HT1080 (cell line): ENCODE measurements at regions not wholly inside any gene's neighbourhood (a gene's known extent, or its start where the extent isn't known, plus 50 kb on each side); places are given as distances from the start of the nearest gene placed in this dataset.
A peak's percentile ranks its signal among the peaks of the same experiment; 100 is the strongest.

Experiments
- DNase-seq: peaks from one replicate; pipeline ENCODE4 v3.0.0-alpha.2; 2015; ENCODE audit warnings: low read depth

DNA sequence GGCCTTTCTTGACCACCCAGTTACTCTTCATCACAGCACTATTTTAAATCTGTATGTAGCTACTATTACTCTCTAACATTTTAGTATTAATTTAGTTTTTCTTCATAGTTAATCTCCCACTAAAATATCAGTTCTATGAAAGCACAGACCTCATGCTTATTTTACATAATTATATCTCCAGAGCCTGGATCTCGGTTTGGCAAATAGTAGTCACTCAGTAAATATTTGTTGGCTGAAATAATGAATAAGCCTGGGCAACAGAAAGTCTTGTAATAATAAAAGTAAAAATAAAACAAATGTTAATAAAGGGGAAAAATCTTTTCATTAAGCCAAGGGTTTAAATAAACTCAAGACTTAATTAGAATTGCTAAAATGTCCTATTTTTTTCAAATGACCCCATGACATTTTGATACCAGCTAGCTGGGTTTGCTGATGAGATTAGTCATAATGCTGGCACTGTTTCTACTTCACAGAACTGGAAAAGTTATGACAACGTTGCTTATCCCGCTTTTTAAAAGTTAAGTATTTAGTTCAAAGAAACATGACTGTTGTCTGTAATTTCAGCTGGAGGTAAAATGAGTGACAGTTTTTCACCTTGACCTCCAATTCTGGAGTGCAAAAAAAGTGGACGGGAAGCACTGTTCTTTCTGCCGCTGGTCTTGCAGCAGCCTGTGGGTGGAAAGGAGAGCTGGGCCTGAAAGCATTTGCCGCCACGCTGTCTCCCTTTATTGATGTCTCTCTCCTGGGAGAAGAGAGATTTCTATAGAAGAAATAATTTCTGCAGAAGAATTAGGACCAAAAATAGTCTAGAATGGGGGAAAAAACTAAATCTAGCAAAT is 85.2 kb upstream of the SPATA13 start:
- DNase-seq, result no peak

DNA sequence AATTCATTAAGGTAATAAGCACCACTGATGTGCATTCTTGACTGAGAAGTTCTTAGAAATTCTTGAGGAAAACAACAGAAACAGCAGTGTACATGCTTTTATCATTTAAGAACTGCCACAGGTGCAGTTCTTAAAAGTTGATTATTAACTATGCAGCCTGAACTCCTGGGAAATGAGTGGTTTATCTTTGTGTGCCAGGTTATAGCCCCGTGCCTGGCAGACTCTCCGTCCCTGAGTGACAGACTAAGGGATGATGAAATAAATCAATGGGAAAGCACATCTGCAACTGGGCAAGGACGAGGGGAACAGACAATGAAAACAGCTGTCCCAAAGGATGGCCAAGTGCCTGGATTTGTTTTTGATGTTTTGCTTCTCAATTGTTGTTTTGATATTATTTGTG is 84.4 kb upstream of the SPATA13 start:
- DNase-seq, result no peak

DNA sequence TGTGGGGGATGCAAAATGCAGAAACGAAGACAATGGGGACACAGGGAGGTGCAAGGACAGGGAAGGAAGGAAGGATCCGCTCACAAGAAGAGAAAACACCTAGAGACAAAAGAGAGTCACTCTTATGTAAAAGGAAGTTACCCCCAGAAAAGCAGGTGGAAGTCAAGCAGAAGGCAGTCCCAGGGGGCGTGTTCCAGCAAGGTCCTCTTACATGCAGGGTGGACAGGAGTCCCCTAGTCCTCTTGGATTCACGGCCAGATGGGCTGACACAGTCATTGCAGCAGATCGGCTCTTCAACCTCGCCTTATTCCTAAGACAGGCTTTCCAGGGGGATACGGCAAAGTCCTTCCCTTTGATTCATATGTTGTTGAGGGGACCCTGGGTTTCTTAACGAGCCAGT is 83.9 kb upstream of the SPATA13 start:
- DNase-seq, result no peak

DNA sequence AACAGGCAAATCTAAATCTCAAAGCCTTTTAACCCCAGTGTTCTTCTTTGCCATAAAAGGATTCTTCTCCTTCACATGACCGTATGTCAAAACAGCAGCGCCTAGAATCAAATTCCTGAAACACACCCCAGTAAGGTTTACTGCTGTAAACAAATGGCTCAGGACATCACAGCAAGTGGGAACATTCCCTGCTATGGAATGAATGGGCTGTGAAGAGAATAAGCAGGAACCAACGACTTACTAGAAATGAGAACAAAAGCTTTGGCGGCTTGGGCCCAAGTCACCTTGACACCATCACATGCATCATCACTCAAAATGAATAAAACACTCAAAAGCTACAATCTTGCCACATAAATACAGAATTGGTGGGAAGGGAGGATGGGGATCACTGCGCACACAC is 80.4 kb upstream of the SPATA13 start:
- DNase-seq, result no peak

DNA sequence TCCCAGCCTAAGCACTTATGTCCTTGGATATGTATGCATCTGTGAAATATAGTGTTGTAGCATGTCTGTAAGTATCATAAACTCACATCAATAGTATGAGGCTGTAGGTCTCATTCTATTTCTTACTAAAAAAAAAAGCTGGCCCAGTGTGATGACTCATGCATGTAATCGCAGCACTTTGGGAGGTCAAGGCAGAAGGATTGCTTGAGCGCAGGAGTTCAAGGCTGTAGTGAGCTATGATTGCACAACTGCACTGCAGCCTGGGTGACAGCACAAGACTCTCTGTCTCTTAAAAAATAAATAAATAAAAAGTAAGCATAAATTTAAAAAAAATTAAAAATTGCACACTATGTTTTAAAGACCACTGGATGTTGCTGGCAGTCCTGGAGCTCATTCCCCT is 79.1 kb upstream of the SPATA13 start:
- DNase-seq, result no peak

DNA sequence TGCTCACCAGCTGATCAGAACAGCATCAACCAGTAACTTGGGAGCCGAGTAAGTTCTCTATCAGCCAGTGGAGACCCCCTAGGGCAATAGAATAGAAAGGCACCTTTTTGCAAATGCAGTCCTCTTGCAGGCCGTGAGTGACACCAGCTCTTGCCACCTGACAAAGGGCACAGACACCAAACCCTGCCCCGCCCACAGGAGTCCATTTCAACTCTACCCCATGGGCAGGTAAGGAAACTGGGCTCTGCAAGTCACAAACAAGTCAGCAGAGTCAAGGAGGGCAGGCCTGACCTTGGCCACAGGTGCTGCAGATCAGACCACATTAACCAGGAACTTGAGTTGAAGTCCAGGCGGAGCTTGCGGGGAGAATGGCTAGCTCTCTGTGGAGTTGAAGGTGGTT is 77.4 kb upstream of the SPATA13 start:
- DNase-seq, result no peak

DNA sequence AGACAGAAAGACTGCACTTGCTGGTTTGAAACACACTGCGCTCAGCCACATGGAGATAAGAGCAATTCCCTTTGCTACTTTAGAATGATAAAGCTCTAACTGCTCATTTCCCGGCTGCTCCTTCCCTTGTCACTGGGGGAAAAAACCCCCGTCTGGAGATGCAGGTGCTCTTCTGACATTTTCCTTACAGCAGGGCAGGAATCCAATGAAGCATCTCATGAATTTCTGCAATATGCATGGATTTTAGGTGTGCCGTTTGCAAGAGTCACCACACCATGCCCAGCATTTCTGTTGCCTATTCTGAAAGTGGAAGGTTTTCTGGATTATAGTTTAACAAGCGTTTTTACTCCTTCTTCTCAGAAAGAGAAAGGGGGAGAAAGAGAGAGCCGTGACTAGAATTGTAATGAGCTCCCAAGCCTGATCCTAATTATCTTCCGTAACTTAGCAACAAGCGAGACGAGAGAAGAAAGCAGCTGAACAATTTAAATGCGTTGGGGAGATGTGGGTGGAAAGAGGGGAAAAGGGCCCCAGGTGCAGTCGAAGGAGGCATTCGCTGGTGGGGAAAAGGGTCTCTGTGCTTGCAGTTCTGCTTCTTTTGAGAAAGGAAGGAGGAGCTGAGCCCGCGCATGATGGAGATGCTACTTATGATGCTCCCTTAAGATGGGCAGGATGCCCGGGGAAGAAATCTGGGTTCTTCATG is 76.6 kb upstream of the SPATA13 start:
- no peak for DNase-seq

DNA sequence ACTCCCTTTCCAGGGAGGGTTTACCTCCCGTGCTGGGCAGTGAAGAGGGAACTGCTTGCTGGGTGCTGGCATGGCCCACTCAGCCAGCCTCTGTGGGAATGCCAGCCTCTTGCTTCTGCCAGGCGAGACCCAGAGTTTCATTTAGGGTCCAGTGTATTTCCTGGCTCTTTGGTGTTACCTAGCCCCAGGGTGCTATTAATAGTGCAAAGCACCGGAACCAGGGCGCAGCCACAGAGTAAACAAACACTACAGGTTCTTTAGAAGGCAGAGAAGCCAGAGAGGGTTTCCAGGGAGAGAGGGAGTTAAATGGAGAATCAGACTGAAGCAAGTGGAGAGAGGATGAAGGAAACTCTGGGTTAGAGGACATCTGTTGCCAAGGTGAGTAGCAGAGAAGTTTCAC is 74.9 kb upstream of the SPATA13 start:
- no peak for DNase-seq

DNA sequence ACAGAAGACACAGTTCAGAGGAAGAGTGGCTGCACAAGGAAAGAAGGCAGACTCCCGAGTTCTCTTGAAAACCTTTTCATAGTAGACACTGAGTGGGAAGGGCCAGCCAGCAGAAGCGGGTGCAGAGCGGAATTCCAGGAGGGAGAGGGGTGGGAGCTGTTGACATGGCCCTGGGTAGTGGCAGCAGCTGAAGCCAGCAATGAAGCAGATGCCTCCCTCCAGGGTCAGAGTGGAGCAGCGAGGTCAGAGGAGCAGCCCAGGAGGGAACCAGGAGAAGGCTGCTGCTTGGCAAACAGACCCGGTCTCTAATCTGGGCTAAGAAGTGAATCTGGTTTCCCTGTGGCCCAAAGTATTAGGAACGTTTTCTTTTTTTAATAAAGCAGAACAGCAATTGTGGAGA is 73.9 kb upstream of the SPATA13 start:
- DNase-seq, result no peak

DNA sequence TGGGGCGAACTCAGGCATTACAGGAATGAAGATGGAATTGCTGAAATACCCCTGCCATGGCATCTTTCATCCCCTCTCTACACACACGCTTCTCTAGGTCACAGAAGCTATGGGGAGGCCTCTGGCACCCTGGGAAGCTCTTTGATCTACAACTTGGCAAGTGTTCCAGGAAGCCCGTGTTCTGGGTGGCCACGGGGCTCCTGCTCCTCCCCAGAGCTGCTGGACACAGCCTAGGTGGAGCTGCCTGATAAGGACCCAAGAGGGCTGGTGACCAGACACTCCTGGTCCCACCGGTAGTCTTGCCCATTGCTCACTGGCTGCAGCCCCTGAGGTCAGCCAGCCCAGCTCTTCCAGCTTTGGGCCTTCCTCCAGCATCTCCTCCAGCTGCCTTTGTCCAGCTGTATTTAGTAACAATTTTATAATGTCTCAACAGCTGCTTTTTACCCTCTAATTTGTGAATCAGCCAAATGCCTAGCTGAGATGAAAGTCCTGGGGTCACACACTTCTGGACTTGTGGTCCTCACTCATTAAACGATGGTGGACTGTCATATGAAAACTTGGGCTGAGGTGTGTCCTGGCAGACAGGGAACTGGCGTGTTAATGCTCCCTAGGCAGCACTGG is 72.8 kb upstream of the SPATA13 start:
- DNase-seq, result no peak

DNA sequence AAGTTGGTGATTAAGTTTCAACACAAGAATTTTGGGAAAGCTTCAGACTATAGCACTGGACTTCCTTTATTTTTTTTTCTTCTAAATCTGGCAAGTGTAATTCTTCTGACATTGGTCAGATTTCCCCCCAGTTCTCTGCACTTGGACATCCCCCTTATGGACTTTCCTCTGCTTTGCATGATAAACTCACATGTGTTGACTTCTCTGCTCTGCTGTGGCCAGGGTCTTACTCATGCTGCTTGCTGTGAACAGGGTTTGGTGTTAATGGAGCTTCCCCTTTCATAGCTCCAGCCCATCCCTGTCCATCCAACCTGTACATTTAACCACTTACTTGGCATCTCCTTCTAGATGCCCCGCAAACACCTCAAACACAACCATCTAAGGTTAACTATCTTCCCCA is 70.5 kb upstream of the SPATA13 start:
- DNase-seq, result no peak

DNA sequence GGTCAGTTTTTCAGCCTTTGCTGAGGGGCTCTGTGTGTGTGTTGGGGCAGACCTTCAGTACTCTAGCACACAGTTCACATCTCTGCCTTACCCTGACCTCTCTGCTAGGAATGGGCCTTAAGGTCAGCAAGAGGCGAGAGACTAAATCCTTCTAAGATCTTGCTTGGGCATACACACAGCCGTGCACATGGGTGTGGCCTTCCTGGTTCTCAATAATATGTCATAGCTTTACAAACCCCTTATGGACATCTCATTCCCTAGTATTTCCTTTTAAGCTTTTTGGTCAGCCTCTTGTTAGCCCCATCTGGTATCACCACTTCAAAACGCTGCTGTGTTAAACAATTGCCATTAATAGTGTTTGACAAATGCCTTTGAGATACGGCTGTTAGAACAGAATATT is 69.4 kb upstream of the SPATA13 start:
- DNase-seq, result no peak

DNA sequence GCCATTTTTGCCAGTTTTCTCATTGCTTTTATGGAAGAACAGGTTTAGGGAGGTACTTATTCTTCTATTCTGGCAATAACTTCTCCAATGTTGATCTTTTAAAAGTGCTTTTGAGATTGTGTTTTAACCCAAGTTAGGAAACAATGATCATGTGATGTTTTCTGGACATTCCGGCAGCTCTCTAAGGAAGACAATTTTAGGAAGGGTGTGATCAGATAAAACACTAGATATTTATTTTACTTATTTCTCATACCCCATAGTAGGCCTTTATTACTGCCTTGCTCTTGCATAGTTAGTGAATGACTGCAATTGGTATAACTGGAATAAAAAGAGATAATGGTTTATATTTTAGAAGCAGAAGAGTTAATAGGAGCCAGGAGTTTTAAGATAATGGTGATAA is 68.4 kb upstream of the SPATA13 start:
- DNase-seq, result no peak

DNA sequence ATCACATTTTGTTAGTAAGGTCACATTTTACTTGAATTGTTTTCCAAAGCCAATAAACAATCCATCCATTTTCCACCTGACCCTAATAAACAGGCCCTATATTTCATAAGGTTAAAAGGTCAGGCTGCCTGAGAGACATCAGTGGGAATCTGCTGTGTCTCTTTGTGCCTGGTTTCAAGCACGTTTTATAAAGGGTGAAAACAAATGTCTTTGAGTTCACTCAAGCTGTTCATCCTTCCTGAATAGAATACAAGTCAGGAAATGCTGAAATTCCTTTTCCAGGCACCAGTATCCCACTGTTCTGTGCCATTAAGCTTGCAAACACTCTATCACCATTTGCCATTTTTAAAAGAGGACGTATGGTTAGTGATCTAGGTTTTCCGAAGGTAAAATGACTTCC is 67.5 kb upstream of the SPATA13 start:
- DNase-seq, result no peak

DNA sequence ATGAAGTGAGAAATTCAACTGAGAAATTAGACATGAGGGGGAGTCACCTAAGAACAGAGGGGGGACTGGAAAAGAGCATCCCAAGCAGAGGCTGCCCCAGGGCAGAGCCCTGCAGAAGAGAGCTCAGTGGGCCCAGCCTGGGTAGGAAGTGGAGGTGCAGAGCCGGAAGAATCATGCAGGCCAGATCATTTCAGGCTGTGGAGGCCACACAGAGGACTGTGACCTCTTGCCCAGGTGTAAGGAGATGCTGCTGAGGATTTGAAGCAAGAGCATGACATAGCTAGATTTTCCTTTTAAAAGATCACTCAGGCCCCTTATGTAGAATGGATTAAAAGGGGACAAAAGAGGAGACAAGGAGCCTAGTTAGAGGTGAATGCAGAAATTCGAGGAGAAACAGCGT is 63.9 kb upstream of the SPATA13 start:
- no peak for DNase-seq

DNA sequence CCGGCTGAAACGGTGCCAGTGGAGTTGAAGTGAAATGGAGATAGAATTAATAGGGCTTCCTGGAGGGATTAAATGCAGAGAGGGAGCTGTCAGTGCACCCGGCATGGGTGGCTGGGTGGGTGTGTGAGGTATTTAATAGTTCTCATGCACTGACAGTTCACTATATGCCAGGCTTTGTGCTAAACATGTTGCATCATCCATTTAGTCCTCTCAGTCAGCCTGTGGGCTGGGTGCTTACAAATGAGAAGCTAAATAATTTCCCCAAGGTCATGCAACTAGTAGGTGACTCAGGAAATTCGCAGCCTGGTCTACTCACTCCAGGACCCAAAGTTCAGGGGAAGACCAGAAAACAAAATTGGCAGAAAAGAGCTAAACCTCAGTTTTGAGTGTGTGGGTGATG is 63.5 kb upstream of the SPATA13 start:
- DNase-seq, result peak; percentile 40

DNA sequence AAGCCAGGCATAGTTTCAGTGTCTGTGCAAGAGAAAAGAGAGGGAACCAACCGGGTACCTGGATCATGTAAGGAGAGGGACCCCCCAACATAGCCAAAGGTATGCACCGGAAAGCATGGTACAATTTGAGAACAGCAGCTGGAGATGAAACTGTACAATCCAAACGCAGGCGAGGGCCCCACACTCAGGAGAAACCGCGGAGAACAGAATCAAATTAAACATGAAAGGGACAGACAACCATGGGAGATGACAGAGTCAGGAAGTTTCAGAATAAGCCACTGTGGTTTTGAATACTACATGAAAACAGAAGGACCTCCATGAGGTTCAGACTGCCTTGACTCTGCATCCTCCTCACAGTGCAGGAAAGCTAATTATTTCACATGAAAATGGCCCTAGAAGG is 62.9 kb upstream of the SPATA13 start:
- no peak for DNase-seq

DNA sequence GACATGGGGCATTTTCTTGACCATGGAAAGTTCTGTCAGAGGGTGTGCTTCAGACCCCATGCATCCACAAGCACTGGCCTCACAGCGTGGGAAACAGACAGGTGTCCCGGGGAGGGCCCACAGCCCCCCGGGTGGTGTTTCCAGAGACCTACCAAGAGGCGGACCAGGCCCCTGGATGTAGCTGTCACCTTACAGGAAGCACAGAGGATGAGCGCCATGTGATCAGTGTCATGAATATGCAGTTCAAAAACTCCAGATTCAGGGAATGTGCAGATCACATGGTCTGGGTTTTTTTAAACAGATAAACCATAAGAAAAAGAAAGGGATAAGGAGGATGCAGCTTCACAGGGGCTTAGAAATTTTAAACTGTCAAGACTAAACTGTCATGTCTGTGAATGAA is 61.0 kb upstream of the SPATA13 start:
- no peak for DNase-seq

DNA sequence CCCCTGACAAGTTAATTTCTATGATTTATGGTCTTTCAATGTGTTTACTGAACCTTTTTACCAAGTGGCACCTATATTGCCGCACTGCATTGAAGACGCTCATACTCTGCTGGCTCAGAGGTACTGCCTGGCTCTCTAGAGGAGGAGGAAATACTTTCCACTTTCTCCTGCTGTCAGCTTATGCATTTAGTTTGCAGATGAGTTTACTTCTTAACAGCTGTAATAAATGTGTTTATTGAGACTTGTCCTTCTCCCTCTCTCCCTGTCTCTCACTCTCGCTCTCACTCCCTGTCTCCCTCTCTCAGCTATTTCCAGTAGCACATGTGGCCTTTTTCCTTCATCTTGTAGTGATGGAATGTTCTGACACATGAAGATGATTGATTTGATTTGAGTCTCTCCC is 60.3 kb upstream of the SPATA13 start:
- no peak for DNase-seq

DNA sequence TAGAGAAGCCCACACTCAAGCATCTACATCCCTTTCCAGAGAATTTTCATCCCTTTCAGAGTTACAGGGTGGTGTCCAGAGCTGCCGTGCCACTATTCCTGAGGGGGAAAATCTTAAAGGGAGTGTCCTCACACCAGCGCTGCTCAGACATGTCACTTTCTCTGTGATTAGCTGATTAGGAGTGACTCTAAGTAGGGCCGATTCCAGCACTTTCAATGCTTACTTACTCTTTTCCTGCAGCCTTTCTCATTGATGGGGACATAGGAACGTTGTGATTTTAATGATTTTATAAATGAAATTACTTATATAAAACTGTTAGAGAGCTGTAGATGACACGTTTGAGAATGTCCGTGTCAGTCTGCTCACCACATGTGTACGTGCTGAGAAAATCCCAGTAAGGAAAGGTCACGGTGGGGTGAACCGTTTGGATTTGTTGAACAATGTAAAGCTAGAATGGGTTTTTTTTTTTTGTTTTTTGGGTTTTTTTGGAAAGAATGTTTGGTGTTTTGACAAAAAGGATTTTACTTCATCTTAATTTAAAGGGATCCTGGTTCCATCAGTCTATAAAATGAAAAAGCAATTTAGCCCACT is 56.6 kb upstream of the SPATA13 start:
- DNase-seq, result no peak

DNA sequence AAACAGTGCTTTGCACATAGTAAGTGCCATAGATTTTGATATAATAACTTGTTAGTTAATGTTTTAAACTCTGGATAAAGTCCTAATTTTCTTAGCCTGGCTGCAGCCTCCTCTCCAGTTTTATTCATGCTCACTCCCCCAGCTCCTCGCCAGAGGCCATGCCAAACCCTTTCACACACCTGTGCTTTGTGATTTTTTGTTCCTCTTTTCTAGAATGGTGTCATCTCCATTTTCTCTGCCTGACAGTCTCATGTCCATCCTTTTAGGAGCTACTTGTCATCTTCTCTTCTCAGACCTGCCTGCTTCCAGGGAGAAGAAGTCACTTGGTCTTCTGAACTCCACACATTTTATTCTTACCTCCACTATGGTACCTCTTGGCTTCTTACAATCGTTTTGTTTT is 55.8 kb upstream of the SPATA13 start:
- DNase-seq, result no peak

DNA sequence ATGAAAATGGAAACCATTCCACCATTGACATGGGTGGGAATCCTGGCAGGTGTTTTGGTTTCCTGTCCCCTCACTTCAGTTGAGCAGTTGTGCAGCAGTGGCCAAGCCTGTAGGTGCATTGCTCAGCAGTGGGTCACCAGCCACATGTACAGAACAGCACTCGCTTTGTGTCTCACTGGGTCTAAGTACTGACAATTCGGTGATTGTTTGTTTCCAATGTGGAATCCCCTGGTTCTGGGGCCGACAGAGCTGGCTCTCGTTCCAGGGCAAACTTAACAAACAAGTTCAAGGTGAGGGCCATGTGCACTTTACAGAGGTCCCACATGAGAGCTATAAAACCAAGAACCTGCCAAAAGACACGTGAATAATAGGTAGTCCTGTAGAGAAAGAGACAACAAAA is 54.1 kb upstream of the SPATA13 start:
- DNase-seq, result no peak
